H9 (cell line): ENCODE measurements at regions not wholly inside any gene's neighbourhood (a gene's known extent, or its start where the extent isn't known, plus 50 kb on each side); places are given as distances from the start of the nearest gene placed in this dataset.

ENCODE experiments used
- DNase-seq: peaks from one replicate; pipeline ENCODE4 v3.0.0-alpha.2; 2017
- H2AFZ ChIP-seq: one replicate; pipeline ENCODE4 v1.6.1; 2013; ENCODE audit warnings: mild to moderate bottlenecking, low read length, control low read depth, moderate library complexity
- H2AK5ac ChIP-seq: 2 replicates; pipeline ENCODE4 v1.6.1; 2013; ENCODE audit warnings: low read length, control low read depth, mixed read lengths; ENCODE audit not compliant: insufficient read length
- H2BK120ac ChIP-seq: one replicate; pipeline ENCODE4 v1.6.1; 2013; ENCODE audit warnings: low read depth, mild to moderate bottlenecking, low read length, control low read depth, inconsistent platforms; ENCODE audit not compliant: poor library complexity, severe bottlenecking
- H2BK12ac ChIP-seq: 2 replicates; pipeline ENCODE4 v1.6.1; 2013; ENCODE audit warnings: low read length, control low read depth, mixed read lengths, low read depth; ENCODE audit not compliant: insufficient read length
- H2BK15ac ChIP-seq: 2 replicates; pipeline ENCODE4 v1.6.1; 2013; ENCODE audit warnings: low read depth, low read length, control low read depth
- H2BK20ac ChIP-seq: one replicate; pipeline ENCODE4 v1.6.1; 2013; ENCODE audit warnings: low read depth, mild to moderate bottlenecking, low read length, control low read depth, inconsistent platforms; ENCODE audit not compliant: poor library complexity, severe bottlenecking
- H2BK5ac ChIP-seq: 2 replicates; pipeline ENCODE4 v1.6.1; 2013; ENCODE audit warnings: low read length, control low read depth, mixed read lengths; ENCODE audit not compliant: insufficient read length
- H3K14ac ChIP-seq: 2 replicates; pipeline ENCODE4 v1.6.1; 2013; ENCODE audit warnings: low read length, control low read depth; ENCODE audit not compliant: insufficient read depth
- H3K18ac ChIP-seq: 2 replicates; pipeline ENCODE4 v1.6.1; 2013; ENCODE audit warnings: low read depth, mild to moderate bottlenecking, mixed read lengths, low read length, control low read depth; ENCODE audit not compliant: insufficient read length
- H3K23ac ChIP-seq: 2 replicates; pipeline ENCODE4 v1.6.1; 2013; ENCODE audit warnings: low read length, control low read depth, mixed read lengths, low read depth; ENCODE audit not compliant: insufficient read length
- H3K23me2 ChIP-seq: 2 replicates; pipeline ENCODE4 v1.6.1; 2013; ENCODE audit warnings: low read depth, mild to moderate bottlenecking, mixed read lengths, low read length, control low read depth; ENCODE audit not compliant: insufficient read length, poor library complexity, severe bottlenecking
- H3K27ac ChIP-seq: 2 replicates; pipeline ENCODE4 v1.5.1; 2013; ENCODE audit warnings: low read length, control low read depth, mixed read lengths, low read depth; ENCODE audit not compliant: insufficient read length
- H3K27me3 ChIP-seq: 2 replicates; pipeline ENCODE4 v1.6.1; 2013; ENCODE audit warnings: low read length, control low read depth, inconsistent platforms; ENCODE audit not compliant: insufficient read depth
- H3K4ac ChIP-seq: 2 replicates; pipeline ENCODE4 v1.6.1; 2013; ENCODE audit warnings: low read depth, mild to moderate bottlenecking, control low read depth, inconsistent platforms, low read length, moderate library complexity
- H3K4me1 ChIP-seq: 2 replicates; pipeline ENCODE4 v1.6.1; 2013; ENCODE audit warnings: low read length, control low read depth, inconsistent platforms; ENCODE audit not compliant: insufficient read depth
- H3K4me2 ChIP-seq: 2 replicates; pipeline ENCODE4 v1.6.1; 2013; ENCODE audit warnings: low read length, control low read depth, mixed read lengths; ENCODE audit not compliant: insufficient read length, insufficient read depth
- H3K56ac ChIP-seq: 2 replicates; pipeline ENCODE4 v1.6.1; 2013; ENCODE audit warnings: low read depth, mild to moderate bottlenecking, mixed read lengths, low read length, control low read depth; ENCODE audit not compliant: insufficient read length
- H3K79me1 ChIP-seq: 2 replicates; pipeline ENCODE4 v1.6.1; 2013; ENCODE audit warnings: low read depth, mild to moderate bottlenecking, moderate library complexity, low read length, control low read depth, inconsistent platforms; ENCODE audit not compliant: insufficient read depth, poor library complexity, severe bottlenecking
- H3K79me2 ChIP-seq: 2 replicates; pipeline ENCODE4 v1.6.1; 2013; ENCODE audit warnings: low read length, control low read depth, inconsistent platforms; ENCODE audit not compliant: insufficient read depth
- H3K9ac ChIP-seq: 2 replicates; pipeline ENCODE4 v1.6.1; 2013; ENCODE audit warnings: low read length, control low read depth, mixed read lengths; ENCODE audit not compliant: insufficient read length; ENCODE audit errors: extremely low read depth
- H3K9me3 ChIP-seq: one replicate; pipeline ENCODE4 v1.6.1; 2013; ENCODE audit warnings: low read depth, low read length, inconsistent platforms; ENCODE audit not compliant: control insufficient read depth
- H3T11ph ChIP-seq: one replicate; pipeline ENCODE4 v1.6.1; 2013; ENCODE audit warnings: mild to moderate bottlenecking, low read length, control low read depth, inconsistent platforms
- H4K20me1 ChIP-seq: one replicate; pipeline ENCODE4 v1.6.1; 2013; ENCODE audit not compliant: control insufficient read depth, insufficient read length, insufficient read depth
- H4K5ac ChIP-seq: 2 replicates; pipeline ENCODE4 v1.6.1; 2013; ENCODE audit warnings: low read depth, mild to moderate bottlenecking, mixed read lengths, low read length, control low read depth; ENCODE audit not compliant: insufficient read length
- H4K8ac ChIP-seq: replicated peaks from 2 replicates; pipeline ENCODE4 v1.6.1; 2013; ENCODE audit warnings: low read length, control low read depth, mixed read lengths, low read depth; ENCODE audit not compliant: insufficient read length
- H4K91ac ChIP-seq: 2 replicates; pipeline ENCODE4 v1.6.1; 2013; ENCODE audit warnings: low read depth, mild to moderate bottlenecking, moderate library complexity, mixed read lengths, low read length, control low read depth; ENCODE audit not compliant: insufficient read length
- H3K27ac Mint-ChIP-seq, 3 experiments: 2 replicates in 2 of 3; 3 replicates in 1 of 3; pipeline ENCODE4 v1.8.0; 2020 to 2021; ENCODE audit warnings: mixed read lengths in 3 of 3, mild to moderate bottlenecking in 1 of 3, moderate library complexity in 1 of 3
- H3K27me3 Mint-ChIP-seq: 2 replicates; pipeline ENCODE4 v1.8.0; 2021; ENCODE audit warnings: low read depth, mild to moderate bottlenecking, moderate library complexity, mixed read lengths
- H3K36me3 Mint-ChIP-seq, 3 experiments: 2 replicates in 2 of 3; 3 replicates in 1 of 3; pipeline ENCODE4 v1.8.0; 2020 to 2021; ENCODE audit warnings: low read depth in 3 of 3, mixed read lengths in 3 of 3; ENCODE audit not compliant: insufficient read depth in 1 of 3
- H3K4me1 Mint-ChIP-seq, 2 experiments: 2 replicates each; pipeline ENCODE4 v1.8.0; 2020; ENCODE audit warnings: mixed read lengths in 2 of 2
- H3K4me3 Mint-ChIP-seq, 2 experiments: 2 replicates in 1 of 2; 3 replicates in 1 of 2; pipeline ENCODE4 v1.8.0; 2020 to 2021; ENCODE audit warnings: mild to moderate bottlenecking in 2 of 2, mixed read lengths in 2 of 2, moderate library complexity in 1 of 2
- H3K9me3 Mint-ChIP-seq, 2 experiments: 2 replicates in 1 of 2; 3 replicates in 1 of 2; pipeline ENCODE4 v1.8.0; 2020; ENCODE audit warnings: mild to moderate bottlenecking in 2 of 2, mixed read lengths in 2 of 2, moderate library complexity in 1 of 2
- WGBS: extraction: QIAGEN DNeasy Blood & Tissue Kit; methylation state at CpG from one replicate; pipeline ENCODE4 v1.1.7; 2013; ENCODE audit warnings: missing lambda C conversion rate, low lambda C conversion rate, mixed read lengths; ENCODE audit not compliant: insufficient read length; ENCODE audit errors: extremely low coverage; 5-methylcytosine and 5-hydroxymethylcytosine counted together
- TF ChIP-seq, protein P1 (sequence below): fragments of 200-600 bp; sonication (generic); conservative IDR thresholded peaks from 3 replicates; pipeline ENCODE4 v1.8.0; 2021; ENCODE audit warnings: antibody characterized with exemption, mild to moderate bottlenecking

DNA sequence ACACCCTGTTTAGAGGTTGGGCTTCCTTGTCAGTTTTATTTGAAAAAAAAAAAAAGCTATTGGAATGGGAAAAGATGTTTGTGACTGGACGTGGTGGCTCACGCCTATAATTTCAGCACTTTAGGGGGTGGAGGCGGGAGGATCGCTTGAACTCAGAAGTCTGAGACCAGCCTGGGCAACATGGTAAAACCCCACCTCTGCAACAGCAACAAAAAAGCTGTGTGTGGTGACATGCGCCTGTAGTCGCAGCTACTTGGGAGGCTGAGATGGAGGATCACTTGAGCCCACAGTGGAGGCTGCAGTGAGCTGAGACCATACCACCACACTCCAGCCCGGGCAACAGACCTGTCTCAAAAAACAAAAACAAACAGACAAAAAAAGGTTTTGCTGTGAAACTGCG, 66.1 kb upstream of the SIAH1 start:
- Histone ChIP-seq H3K14ac (no peak overlapping the region), H2AFZ (no peak overlapping the region), H4K20me1 (no peaks in the 10 kb centered on the region), H4K8ac (no peak overlapping the region), H3K9ac (no peak overlapping the region), H2BK20ac (no peak overlapping the region), H3T11ph (no peak overlapping the region), H2BK120ac (no peak overlapping the region), H3K4ac (no peak overlapping the region), H3K23ac (no peak overlapping the region), H3K4me2 (no peak overlapping the region), H3K18ac (no peak overlapping the region), H3K79me1 (no peaks in the 10 kb centered on the region), H3K79me2 (no peaks in the 10 kb centered on the region), H4K91ac (no peak overlapping the region), H3K56ac (no peak overlapping the region), H2BK12ac (no peak overlapping the region), H2BK5ac (no peak overlapping the region), H2AK5ac (no peak overlapping the region), H3K4me1 (no peaks in the 10 kb centered on the region), H4K5ac (no peak overlapping the region), H2BK15ac (no peak overlapping the region), H3K27ac (no peak overlapping the region), H3K27me3 (no peaks in the 10 kb centered on the region), H3K9me3 (no peaks in the 10 kb centered on the region), H3K23me2 (no peaks in the 10 kb centered on the region)
- no peaks in the 10 kb centered on the region for H3K36me3 Mint-ChIP-seq
- no peaks in the 10 kb centered on the region; the same call in 1 of the 2 replicates for H3K27me3 Mint-ChIP-seq
- no peak overlapping the region for H3K27ac Mint-ChIP-seq
- WGBS = no CpG with 5 or more reads among the region's 8 CpGs
- peaks cover 5 to 8% of the 10 kb centered on the region in 2 experiments; a peak in 3 of 4 replicates for H3K4me1 Mint-ChIP-seq
- H3K9me3 Mint-ChIP-seq = no peaks in the 10 kb centered on the region; a peak in 1 of 5 replicates
- TF ChIP-seq, protein P1, sequence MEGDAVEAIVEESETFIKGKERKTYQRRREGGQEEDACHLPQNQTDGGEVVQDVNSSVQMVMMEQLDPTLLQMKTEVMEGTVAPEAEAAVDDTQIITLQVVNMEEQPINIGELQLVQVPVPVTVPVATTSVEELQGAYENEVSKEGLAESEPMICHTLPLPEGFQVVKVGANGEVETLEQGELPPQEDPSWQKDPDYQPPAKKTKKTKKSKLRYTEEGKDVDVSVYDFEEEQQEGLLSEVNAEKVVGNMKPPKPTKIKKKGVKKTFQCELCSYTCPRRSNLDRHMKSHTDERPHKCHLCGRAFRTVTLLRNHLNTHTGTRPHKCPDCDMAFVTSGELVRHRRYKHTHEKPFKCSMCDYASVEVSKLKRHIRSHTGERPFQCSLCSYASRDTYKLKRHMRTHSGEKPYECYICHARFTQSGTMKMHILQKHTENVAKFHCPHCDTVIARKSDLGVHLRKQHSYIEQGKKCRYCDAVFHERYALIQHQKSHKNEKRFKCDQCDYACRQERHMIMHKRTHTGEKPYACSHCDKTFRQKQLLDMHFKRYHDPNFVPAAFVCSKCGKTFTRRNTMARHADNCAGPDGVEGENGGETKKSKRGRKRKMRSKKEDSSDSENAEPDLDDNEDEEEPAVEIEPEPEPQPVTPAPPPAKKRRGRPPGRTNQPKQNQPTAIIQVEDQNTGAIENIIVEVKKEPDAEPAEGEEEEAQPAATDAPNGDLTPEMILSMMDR = no peak
- no peak for DNase-seq
- no peak overlapping the region for H3K4me3 Mint-ChIP-seq
